Fibroblast of peridontal ligament (primary cell): ENCODE measurements at regions not wholly inside any gene's neighbourhood (a gene's known extent, or its start where the extent isn't known, plus 50 kb on each side); places are given as distances from the start of the nearest gene placed in this dataset.
"Not testable (repeated sequence)": the region's sequence is repeated elsewhere in the genome, so short reads cannot be mapped to it uniquely, and the experiment has no call there.

Source experiments
- DNase-seq: peaks from one replicate; pipeline ENCODE4 v3.0.0-alpha.2; 2010; ENCODE audit errors: extremely low read depth

GRCh38 chr6:66655420-66655819 is 948.4 kb upstream of the EYS start:
- DNase-seq = no peak

- no peak for DNase-seq
These were observed 931.5 kb upstream of the EYS start for GRCh38 chr6:66638518-66638917.

GRCh38 chr6:66638099-66638498 is 931.1 kb upstream of the EYS start:
- no peak for DNase-seq

GRCh38 chr6:66628917-66629316 is 921.9 kb upstream of the EYS start:
- DNase-seq = no peak

- no peak for DNase-seq
These were observed 916.0 kb upstream of the EYS start for GRCh38 chr6:66623050-66623449.

- DNase-seq = no peak
These were observed 898.9 kb upstream of the EYS start for GRCh38 chr6:66605971-66606370.

- no peak for DNase-seq
These were observed 898.0 kb upstream of the EYS start for GRCh38 chr6:66605011-66605410.

GRCh38 chr6:66599541-66599940 is 892.5 kb upstream of the EYS start:
- no peak for DNase-seq

- DNase-seq = no peak
These were observed 871.3 kb upstream of the EYS start for GRCh38 chr6:66578362-66578761.

GRCh38 chr6:66568271-66568670 is 861.2 kb upstream of the EYS start:
- DNase-seq = no peak

GRCh38 chr6:66561479-66561878 is 854.5 kb upstream of the EYS start:
- DNase-seq = no peak

GRCh38 chr6:66558189-66558588 is 851.2 kb upstream of the EYS start:
- no peak for DNase-seq

- no peak for DNase-seq
These were observed 849.9 kb upstream of the EYS start for GRCh38 chr6:66556936-66557335.

GRCh38 chr6:66555082-66555481 is 848.1 kb upstream of the EYS start:
- no peak for DNase-seq

GRCh38 chr6:66553441-66553840 is 846.4 kb upstream of the EYS start:
- DNase-seq = no peak

- DNase-seq = no peak
These were observed 831.6 kb upstream of the EYS start for GRCh38 chr6:66538551-66539135.

- DNase-seq = no peak
These were observed 826.9 kb upstream of the EYS start for GRCh38 chr6:66533921-66534404.

- DNase-seq = no peak
These were observed 819.0 kb upstream of the EYS start for GRCh38 chr6:66526061-66526460.

- DNase-seq = no peak
These were observed 815.8 kb upstream of the EYS start for GRCh38 chr6:66522864-66523263.

- DNase-seq = no peak
These were observed 809.4 kb upstream of the EYS start for GRCh38 chr6:66516377-66516776.

GRCh38 chr6:66508433-66508832 is 801.4 kb upstream of the EYS start:
- DNase-seq = peak; percentile 6

GRCh38 chr6:66499851-66500250 is 792.8 kb upstream of the EYS start:
- DNase-seq = no peak

GRCh38 chr6:66496659-66497058 is 789.6 kb upstream of the EYS start:
- DNase-seq = no peak

- not testable (repeated sequence) for DNase-seq
These were observed 787.6 kb upstream of the EYS start for GRCh38 chr6:66494643-66495042.
